ENCODE measurements at regions not wholly inside any gene's neighbourhood (a gene's known extent, or its start where the extent isn't known, plus 50 kb on each side); places are given as distances from the start of the nearest gene placed in this dataset.

- no peak for TF ChIP-seq POLR2AphosphoS5 (IDR thresholded peaks at IDR 0.05)
- no peak for TF ChIP-seq CTCF (IDR thresholded peaks at IDR 0.05)
Observed at GRCh38 chr4:29289118-29289517, 1431.1 kb upstream of the PCDH7 start.

Data from esophagus muscularis mucosa (tissue), 3 donors.